Right ventricle myocardium inferior (tissue), 1 donor: ENCODE measurements at regions not wholly inside any gene's neighbourhood (a gene's known extent, or its start where the extent isn't known, plus 50 kb on each side); places are given as distances from the start of the nearest gene placed in this dataset.
A peak's percentile ranks its signal among the peaks of the same experiment; 100 is the strongest.
"Not testable (repeated sequence)": the region's sequence is repeated elsewhere in the genome, so short reads cannot be mapped to it uniquely, and the experiment has no call there.

Experiments used
- ATAC-seq: fragments of 200-7000 bp; cut with Tn5 transposase; one replicate; pipeline ENCODE4 v1.9.1; 2020; ENCODE audit warnings: mild to moderate bottlenecking, moderate library complexity
- DNase-seq: peaks from one replicate; pipeline ENCODE4 v3.0.0; 2021; ENCODE audit errors: missing footprints
- intact Hi-C: fragments of 100-400 bp; cut with DNase I; formaldehyde crosslinking; loops from one replicate; pipeline ENCODE4 v1.11.0; 2022
- donor health status: DM: no; HTN: yes; CAD: no; lungs with severe emphysema.

DNA sequence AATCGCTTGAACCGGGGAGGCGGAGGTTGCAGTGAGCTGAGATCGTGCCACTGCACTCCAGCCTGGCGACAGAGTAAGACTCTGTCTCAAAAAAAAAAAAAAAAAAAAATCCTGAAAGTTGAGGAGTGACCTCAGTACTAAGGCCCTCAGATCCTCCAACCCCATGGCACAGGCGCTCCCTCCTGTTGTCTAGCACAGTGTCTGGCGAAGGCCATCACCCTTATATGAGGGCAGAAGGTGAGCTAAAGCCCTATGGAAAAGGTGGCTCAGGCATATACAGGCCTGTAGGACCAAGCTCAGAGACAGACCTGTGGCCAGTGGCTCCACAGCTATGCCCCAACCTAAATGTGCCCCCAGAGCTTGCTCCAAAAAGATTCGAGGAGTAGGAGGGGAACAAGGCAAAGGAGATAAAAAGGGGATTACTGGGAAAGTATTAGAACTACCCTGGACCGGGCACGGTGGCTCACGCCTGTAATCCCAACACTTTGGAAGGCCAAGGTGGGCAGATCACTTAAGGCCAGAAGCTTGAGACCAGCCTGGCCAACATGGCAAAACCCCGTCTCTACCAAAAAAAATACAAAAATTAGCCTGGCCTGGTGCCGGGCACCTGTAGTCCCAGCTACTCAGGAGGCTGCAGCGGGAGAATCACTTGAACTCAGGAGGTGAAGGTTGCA lies 92.4 kb downstream of the GLUL start:
- ATAC-seq, intact Hi-C loops: not testable (repeated sequence)

DNA sequence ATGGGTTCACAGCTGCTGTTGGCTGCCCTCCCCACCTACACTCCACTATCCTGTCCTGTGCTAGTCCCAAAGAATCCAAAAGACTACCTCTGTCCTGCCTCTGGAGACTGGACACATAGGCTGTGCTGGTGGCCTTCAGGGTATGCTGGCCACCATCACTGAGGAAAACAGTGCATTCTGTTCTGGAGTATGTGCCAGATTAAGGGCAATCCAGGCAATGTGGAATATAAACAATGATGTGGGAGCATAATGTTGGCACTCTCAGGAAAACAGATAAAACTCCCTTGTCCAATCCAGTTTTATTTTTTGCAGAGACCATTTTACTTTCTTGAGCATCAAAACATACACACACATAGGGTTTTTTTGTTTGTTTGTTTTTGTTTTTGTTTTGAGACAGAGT lies 94.3 kb downstream of the GLUL start:
- DNase-seq (no peak), ATAC-seq (no peak)
- intact Hi-C loops, result no loop called here

More for the DNA sequence above, 92.4 kb downstream of the GLUL start:
- DNase-seq, result not testable (repeated sequence)

DNA sequence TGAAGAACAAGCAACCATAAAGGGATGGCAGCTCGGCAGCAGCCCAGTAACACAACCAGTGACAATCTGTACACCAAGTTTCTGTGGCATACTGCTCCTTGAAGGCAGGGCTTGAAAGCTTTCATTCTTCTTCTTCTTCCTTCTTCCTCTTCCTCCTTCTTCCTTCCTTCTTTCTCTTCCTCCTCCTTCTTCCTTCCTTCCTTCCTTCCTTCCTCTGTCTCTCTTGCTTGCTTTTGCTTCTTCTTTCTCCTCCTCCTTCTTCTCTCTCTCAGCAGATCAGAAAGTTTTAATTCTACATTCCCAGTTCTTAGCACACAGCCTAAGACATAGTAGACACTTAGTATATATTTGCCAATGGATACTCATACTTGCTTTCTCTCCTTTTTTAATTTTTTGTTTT lies 95.9 kb downstream of the GLUL start:
- DNase-seq, result no peak
- no peak for ATAC-seq
- intact Hi-C loops, result no loop called here

DNA sequence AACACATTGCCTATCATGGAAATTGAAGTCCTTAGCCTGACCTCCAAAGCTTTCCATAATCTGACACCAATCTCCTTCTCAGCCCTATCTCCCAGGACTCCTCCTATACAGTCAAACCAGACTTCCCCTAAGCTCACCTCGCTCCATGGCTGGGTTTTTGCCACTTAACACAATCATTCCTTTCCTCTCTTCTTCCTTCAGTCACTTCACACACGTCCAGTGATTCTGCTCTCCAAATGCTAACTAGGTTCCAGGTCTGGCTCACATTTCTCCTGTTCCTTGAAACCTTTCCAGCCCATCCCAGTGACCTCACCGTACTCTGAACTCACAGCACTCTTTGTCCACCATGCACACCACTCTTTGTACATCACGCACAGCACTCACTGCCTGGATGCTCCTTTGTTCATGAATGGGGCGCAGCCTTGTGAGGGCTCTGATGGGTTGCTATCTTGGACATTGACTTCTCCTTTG lies 98.4 kb downstream of the GLUL start:
- DNase-seq (no peak), ATAC-seq (peak; percentile 55)
- intact Hi-C loops, result loop anchor here (5.0 kb wide), 2 partner anchors 54 to 136 kb away; no protein-coding TSS in a partner anchor

DNA sequence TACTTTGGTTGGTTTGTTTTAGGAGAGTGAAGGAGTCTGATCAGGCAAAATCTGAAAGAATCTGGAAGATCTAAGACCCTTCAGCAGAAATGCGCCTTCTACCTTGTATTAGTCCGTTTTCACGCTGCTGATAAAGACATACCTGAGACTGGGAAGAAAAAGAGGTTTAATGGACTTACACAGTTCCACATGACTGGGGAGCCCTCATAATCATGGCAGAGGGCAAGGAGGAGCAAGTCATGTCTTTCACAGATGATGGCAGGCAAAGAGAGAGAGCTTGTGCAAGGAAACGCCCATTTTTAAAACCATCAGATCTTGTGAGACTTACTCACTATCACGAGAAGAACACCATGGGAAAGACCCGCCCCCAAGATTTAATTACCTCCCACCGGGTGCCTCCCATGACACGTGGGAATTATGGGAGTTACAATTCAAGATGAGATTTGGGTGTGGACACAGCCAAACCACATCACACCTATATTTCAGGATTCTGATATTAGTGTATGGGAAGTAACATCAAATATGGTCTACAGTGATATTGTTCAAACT lies 99.3 kb downstream of the GLUL start:
- ATAC-seq, result no peak
- intact Hi-C loops, result loop anchor here (5.0 kb wide), 2 partner anchors 55 to 135 kb away; no protein-coding TSS in a partner anchor
- no peak for DNase-seq

- ATAC-seq, result peak; percentile 49
- DNase-seq, result no peak
- intact Hi-C loops, result loop anchor here (2.0 to 5.0 kb wide), 4 partner anchors 33 to 134 kb away; partner anchors contain the start of gene GLUL
Observed at GRCh38 chr1:182291584-182292192, 99.9 kb downstream of the GLUL start.

- no peak for ATAC-seq
Observed at GRCh38 chr1:182288749-182289604, 102.6 kb downstream of the GLUL start.

GRCh38 chr1:182286761-182287160 lies 104.8 kb downstream of the GLUL start:
- ATAC-seq, result no peak
- intact Hi-C loops, result no loop called here

More at GRCh38 chr1:182288749-182289604, 102.6 kb downstream of the GLUL start:
- intact Hi-C loops, result no loop called here
- DNase-seq, result no peak

GRCh38 chr1:182283746-182284544 lies 107.6 kb downstream of the GLUL start:
- no peak for ATAC-seq
- no peak for DNase-seq
- intact Hi-C loops, result no loop called here

More at GRCh38 chr1:182286761-182287160, 104.8 kb downstream of the GLUL start:
- no peak for DNase-seq

DNA sequence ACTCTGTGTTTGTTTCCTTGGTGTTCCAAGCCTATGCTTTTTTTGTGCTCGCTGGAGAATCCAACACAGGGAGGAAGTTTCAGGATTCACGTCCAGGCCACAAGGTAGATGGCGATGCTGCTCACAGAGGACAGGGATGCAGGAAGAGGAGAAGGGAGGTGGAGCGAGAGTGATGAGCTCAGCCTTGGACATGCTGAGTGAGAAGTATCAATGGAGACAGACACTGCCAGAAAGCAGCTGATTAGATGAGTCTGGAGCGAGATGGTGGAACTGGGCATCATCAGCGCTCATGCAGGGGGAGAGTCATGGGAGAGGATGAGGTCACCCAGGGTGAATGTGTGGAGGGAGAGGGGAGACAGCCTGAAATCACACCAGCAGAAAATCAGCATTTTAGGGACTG lies 110.0 kb downstream of the GLUL start:
- DNase-seq (no peak), ATAC-seq (peak; percentile 73)
- intact Hi-C loops, result no loop called here

GRCh38 chr1:182280504-182280900 lies 111.1 kb downstream of the GLUL start:
- intact Hi-C loops, result no loop called here
- DNase-seq (no peak), ATAC-seq (no peak)

GRCh38 chr1:182279724-182280503 lies 111.7 kb downstream of the GLUL start:
- ATAC-seq (peak; percentile 86), DNase-seq (no peak)
- intact Hi-C loops, result no loop called here

DNA sequence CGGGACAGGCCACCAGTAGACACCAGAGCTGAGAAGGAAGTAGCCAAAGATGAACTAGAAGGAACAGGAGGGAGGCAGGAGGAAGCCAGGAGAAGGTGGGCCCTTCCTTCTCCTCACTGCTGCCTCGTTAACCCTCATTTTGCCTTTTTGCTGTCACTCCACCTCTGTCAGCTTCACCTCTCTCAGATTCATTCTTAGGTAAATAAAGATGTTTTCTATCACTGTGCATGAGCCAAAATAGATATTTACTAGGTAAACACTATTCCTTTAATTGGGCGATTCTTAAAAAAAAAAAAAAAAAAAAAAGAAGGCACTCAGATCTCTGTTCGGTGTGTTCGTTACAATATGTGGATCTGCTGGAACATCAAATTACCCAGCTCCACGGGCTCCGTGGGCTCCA lies 112.3 kb downstream of the GLUL start:
- DNase-seq (no peak), ATAC-seq (no peak)
- intact Hi-C loops, result no loop called here

GRCh38 chr1:182278144-182279054 lies 113.2 kb downstream of the GLUL start:
- no peak for ATAC-seq
- intact Hi-C loops, result no loop called here
- DNase-seq, result no peak

DNA sequence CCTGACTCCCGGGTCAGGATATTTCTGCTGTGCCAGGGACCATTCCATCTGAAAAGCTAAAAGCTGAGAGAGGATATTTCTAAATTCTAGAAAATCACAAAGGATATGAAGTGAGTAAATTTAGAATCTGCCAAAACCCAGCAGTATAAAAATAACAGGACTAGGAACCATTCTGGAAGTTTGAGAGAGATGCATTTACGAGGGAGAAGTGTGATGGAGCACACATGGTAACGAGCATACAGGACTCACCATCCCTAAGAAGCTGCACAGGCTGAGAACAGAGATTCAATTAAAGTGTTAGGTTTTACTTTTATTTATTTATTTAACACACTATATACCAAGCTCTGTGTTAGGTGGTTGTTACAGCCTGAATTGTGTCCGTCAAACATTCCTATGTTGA lies 116.3 kb downstream of the GLUL start:
- ATAC-seq, result no peak
- intact Hi-C loops, result no loop called here
- DNase-seq, result no peak

GRCh38 chr1:182274618-182275017 lies 117.0 kb downstream of the GLUL start:
- no peak for ATAC-seq
- intact Hi-C loops, result no loop called here
- DNase-seq, result no peak

DNA sequence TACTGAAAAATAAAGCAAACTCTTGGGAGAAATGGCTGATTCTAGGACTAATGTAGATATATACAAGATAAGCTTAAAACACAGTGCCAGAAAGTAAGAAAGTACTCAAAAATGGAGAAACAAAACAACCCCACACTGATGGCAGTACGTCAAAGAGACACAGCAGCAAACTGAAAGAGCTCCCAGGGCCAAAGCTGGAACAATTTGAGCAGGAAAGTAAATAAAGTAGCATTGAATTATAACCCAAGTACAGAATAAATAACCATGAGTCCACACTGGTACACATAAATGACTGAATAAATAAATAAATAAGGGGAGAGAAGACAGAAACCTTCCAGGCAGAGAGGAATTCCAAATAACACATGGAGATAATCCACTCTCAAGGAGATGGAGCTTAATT lies 120.9 kb downstream of the GLUL start:
- ATAC-seq, result no peak
- intact Hi-C loops, result no loop called here
- no peak for DNase-seq
